Epithelial cell of esophagus (primary cell): ENCODE measurements at regions not wholly inside any gene's neighbourhood (a gene's known extent, or its start where the extent isn't known, plus 50 kb on each side); places are given as distances from the start of the nearest gene placed in this dataset.

Experiments used
- DNase-seq: peaks from one replicate; pipeline ENCODE4 v3.0.0; 2010; ENCODE audit warnings: low read depth
- H3K4me3 ChIP-seq: 2 replicates; pipeline ENCODE4 v1.5.1; 2011; ENCODE audit warnings: mild to moderate bottlenecking, low read length, control low read depth
- CTCF ChIP-seq: IDR thresholded peaks from 2 replicates; pipeline ENCODE4 v1.5.1; 2011; ENCODE audit warnings: low read depth, mild to moderate bottlenecking, low read length, control low read depth, inconsistent platforms; ENCODE audit not compliant: insufficient read depth; ENCODE audit errors: missing control alignments

- DNase-seq = no peak
- TF ChIP-seq CTCF = no peak
- H3K4me3 ChIP-seq = no peak overlapping the region
Measured at GRCh38 chrX:4994855-4995254, 1233.8 kb downstream of the NLGN4X start.

GRCh38 chrX:4978613-4979012 lies 1250.1 kb downstream of the NLGN4X start:
- no peak overlapping the region for H3K4me3 ChIP-seq
- no peak for TF ChIP-seq CTCF
- DNase-seq = no peak

DNA sequence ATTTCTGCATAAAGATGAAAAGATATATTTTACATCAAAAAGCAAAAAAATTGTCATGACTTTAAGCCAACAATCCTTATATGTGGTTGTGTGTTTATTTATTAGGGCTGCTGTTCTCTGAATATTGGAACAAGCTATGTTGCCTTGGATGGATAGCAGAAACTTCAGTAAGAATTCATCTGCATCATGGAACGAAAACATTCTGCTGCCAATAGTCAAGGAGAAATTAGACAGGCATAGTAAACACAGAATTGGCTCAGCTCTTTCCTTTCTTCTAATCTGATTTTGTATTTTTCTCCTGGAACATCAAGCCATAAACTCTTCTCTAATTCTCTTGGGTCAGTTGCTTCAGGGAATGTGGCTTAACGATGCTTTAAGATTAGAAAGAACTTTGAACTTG lies 1257.0 kb downstream of the NLGN4X start:
- TF ChIP-seq CTCF = no peak
- H3K4me3 ChIP-seq = no peak overlapping the region
- no peak for DNase-seq

- no peak for DNase-seq
- no peak for TF ChIP-seq CTCF
- no peak overlapping the region for H3K4me3 ChIP-seq
Measured at GRCh38 chrX:4964112-4964511, 1250.7 kb upstream of the PRKX start.

GRCh38 chrX:4963432-4963831 lies 1250.0 kb upstream of the PRKX start:
- DNase-seq = no peak
- no peak for TF ChIP-seq CTCF
- no peak overlapping the region for H3K4me3 ChIP-seq

GRCh38 chrX:4944767-4945166 lies 1231.3 kb upstream of the PRKX start:
- no peak overlapping the region for H3K4me3 ChIP-seq
- no peak for DNase-seq
- no peak for TF ChIP-seq CTCF

DNA sequence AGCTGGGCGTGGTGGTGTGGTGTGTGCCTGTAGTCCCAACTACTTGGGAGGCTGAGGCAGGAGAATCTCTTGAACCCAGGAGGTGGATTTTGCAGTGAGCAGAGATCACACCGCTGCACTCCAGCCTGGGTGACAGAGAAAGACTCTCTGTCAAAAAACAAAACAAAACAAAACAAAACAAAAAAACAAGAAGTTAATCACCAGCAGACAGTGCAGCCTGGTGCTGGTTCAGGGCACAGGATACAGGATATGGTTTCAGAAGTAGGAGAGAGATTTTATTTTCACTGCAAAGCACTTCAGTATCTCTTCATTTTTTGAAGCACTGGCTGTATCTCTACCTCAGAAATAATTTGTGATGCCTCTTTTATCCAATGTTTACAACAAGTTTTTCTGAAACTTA lies 1222.9 kb upstream of the PRKX start:
- no peak overlapping the region for H3K4me3 ChIP-seq
- no peak for DNase-seq
- TF ChIP-seq CTCF = no peak
